GM12878 (cell line): ENCODE measurements at regions not wholly inside any gene's neighbourhood (a gene's known extent, or its start where the extent isn't known, plus 50 kb on each side); places are given as distances from the start of the nearest gene placed in this dataset.

Experiments
- ATAC-seq: fragments of 200-7000 bp; cut with Tn5 transposase; 3 replicates; pipeline ENCODE4 v1.9.1; 2020; ENCODE audit warnings: mild to moderate bottlenecking, moderate library complexity
- BruUV-seq: library from RNA; stranded (reverse); fragments of 400-500 nt; replicated peaks from 2 replicates; lab custom pipeline; 2021; lab: Mats Ljungman, UMichigan
- CTCF ChIA-PET: fragments of 300-600 bp; sonication (Branson Sonifier 250); formaldehyde crosslinking; extraction: SDS; loops from one replicate; lab custom pipeline; 2021; ENCODE audit warnings: inconsistent platforms; lab: Yijun Ruan, JAX
- POLR2A ChIA-PET: fragments of 350-600 bp; formaldehyde crosslinking; extraction: SDS; loops from one replicate; lab custom pipeline; 2021; ENCODE audit warnings: inconsistent platforms; lab: Charles Lee
- RAD21 ChIA-PET: fragments of 300-600 bp; sonication (Branson Sonifier 250); formaldehyde crosslinking; loops from one replicate; lab custom pipeline; 2023; ENCODE audit warnings: antibody characterized with exemption; ENCODE audit not compliant: unreplicated experiment; lab: Charles Lee
- SMC1A ChIA-PET: fragments of 300-600 bp; sonication (Branson Sonifier 250); formaldehyde crosslinking; loops from one replicate; lab custom pipeline; 2023; ENCODE audit not compliant: unreplicated experiment, uncharacterized antibody; lab: Charles Lee
- DNase-seq: peaks from one replicate; pipeline ENCODE4 v3.0.0-alpha.2; 2011; ENCODE audit warnings: low read depth, low spot score
- FAIRE-seq: peaks from 3 replicates; lab custom pipeline; 2011; peaks lifted over from hg19 to GRCh38; lab: Jason Lieb, UNC
- H2AFZ ChIP-seq: 2 replicates; pipeline ENCODE4 v1.6.0; 2011; ENCODE audit warnings: low read depth, low read length, control low read depth; ENCODE audit not compliant: control insufficient read depth
- H3K27ac ChIP-seq: 2 replicates; pipeline ENCODE4 v1.5.1; 2011; ENCODE audit warnings: control low read depth; ENCODE audit not compliant: control insufficient read depth, insufficient read depth
- H3K27me3 ChIP-seq, 2 experiments: replicated peaks in 1 of 2; 2 replicates each; pipeline versions ENCODE4 v1.6.0 to v1.6.1; 2011; ENCODE audit warnings: low read length in 1 of 2; ENCODE audit not compliant: control insufficient read depth in 2 of 2, insufficient read depth in 2 of 2
- H3K36me3 ChIP-seq, 2 experiments: 2 replicates each; pipeline ENCODE4 v1.5.1; 2011; ENCODE audit warnings: low read length in 1 of 2; ENCODE audit not compliant: control insufficient read depth in 2 of 2, insufficient read depth in 2 of 2
- H3K4me1 ChIP-seq: 2 replicates; pipeline ENCODE4 v1.6.1; 2011; ENCODE audit warnings: mild to moderate bottlenecking, low read length, moderate library complexity, mixed read lengths; ENCODE audit not compliant: control insufficient read depth, insufficient read depth
- H3K4me2 ChIP-seq: 2 replicates; pipeline ENCODE4 v1.6.0; 2011; ENCODE audit warnings: control low read depth; ENCODE audit not compliant: control insufficient read depth, insufficient read depth
- H3K4me3 ChIP-seq: fragments of 200-600 bp; sonication (generic); 2 replicates; pipeline ENCODE4 v1.5.1; 2016
- H3K79me2 ChIP-seq: 2 replicates; pipeline ENCODE4 v1.6.0; 2011; ENCODE audit warnings: low read length; ENCODE audit not compliant: control insufficient read depth, insufficient read depth
- H3K9ac ChIP-seq: 2 replicates; pipeline ENCODE4 v1.8.0; 2011; ENCODE audit warnings: low read length, control low read depth, mixed read lengths; ENCODE audit not compliant: control insufficient read depth, insufficient read depth
- H3K9me3 ChIP-seq: replicated peaks from 3 replicates; pipeline ENCODE4 v1.5.1; 2011; ENCODE audit warnings: mild to moderate bottlenecking, low read length; ENCODE audit not compliant: control insufficient read depth, insufficient read depth
- H4K20me1 ChIP-seq: 2 replicates; pipeline ENCODE4 v1.6.0; 2011; ENCODE audit not compliant: control insufficient read depth, insufficient read depth
- ATF7 ChIP-seq: fragments of 450-650 bp; IDR thresholded peaks from 2 replicates; pipeline ENCODE4 v1.6.1; 2016; ENCODE audit warnings: low read depth, mild to moderate bottlenecking
- CBFB ChIP-seq: IDR thresholded peaks from 2 replicates; pipeline ENCODE4 v1.6.1; 2016; ENCODE audit warnings: antibody characterized with exemption, low read depth
- CREB1 ChIP-seq: IDR thresholded peaks from 2 replicates; pipeline ENCODE4 v1.6.1; 2012; ENCODE audit warnings: low read depth, mild to moderate bottlenecking, inconsistent platforms
- HDAC6 ChIP-seq: fragments of 200-600 bp; sonication (generic); IDR thresholded peaks from one replicate; pipeline ENCODE4 v1.8.0; 2017; ENCODE audit warnings: antibody characterized with exemption; ENCODE audit not compliant: unreplicated experiment
- IKZF2 ChIP-seq, 2 experiments: fragments of 450-650 bp; IDR thresholded peaks; 2 replicates each; pipeline ENCODE4 v1.6.1; 2017; ENCODE audit warnings: mild to moderate bottlenecking in 2 of 2, moderate library complexity in 2 of 2
- MEF2B ChIP-seq: fragments of 450-650 bp; IDR thresholded peaks from 2 replicates; pipeline ENCODE4 v1.6.1; 2018; ENCODE audit warnings: mild to moderate bottlenecking, moderate library complexity; ENCODE audit not compliant: partially characterized antibody, poor library complexity, severe bottlenecking
- RAD21 ChIP-seq: IDR thresholded peaks from 2 replicates; pipeline ENCODE4 v1.6.1; 2011; ENCODE audit warnings: mild to moderate bottlenecking, low read depth, low read length, moderate library complexity; ENCODE audit not compliant: insufficient read depth
- SUZ12 ChIP-seq: fragments of 200-600 bp; sonication (generic); IDR thresholded peaks from one replicate; pipeline ENCODE4 v1.6.1; 2018; ENCODE audit warnings: antibody characterized with exemption, mild to moderate bottlenecking; ENCODE audit not compliant: unreplicated experiment
- ZNF274 ChIP-seq: IDR thresholded peaks from one replicate; pipeline ENCODE4 v1.8.0; 2011; ENCODE audit not compliant: insufficient read length, insufficient read depth
- ZSCAN29 ChIP-seq: fragments of 450-650 bp; IDR thresholded peaks from 2 replicates; pipeline ENCODE4 v1.6.1; 2017; ENCODE audit warnings: mild to moderate bottlenecking, moderate library complexity
- WGBS: methylation state at CpG from one replicate; pipeline ENCODE4 v1.1.6; 2016; ENCODE audit warnings: low lambda C conversion rate; ENCODE audit not compliant: insufficient replicate concordance, insufficient coverage; ENCODE audit errors: missing lambda C conversion rate; 5-methylcytosine and 5-hydroxymethylcytosine counted together
- in situ Hi-C: fragments of 300-500 bp; cut with MboI; formaldehyde crosslinking; loops from 9 replicates; pipeline ENCODE4 v1.14.3; 2018; ENCODE audit warnings: mixed read lengths
- intact Hi-C: fragments of 100-400 bp; cut with micrococcal nuclease; formaldehyde crosslinking; loops from one replicate; pipeline ENCODE4 v1.14.2; 2022; ENCODE audit not compliant: unreplicated experiment

GRCh38 chr2:228866044-228866443, 405.0 kb downstream of the PID1 start:
- SMC1A ChIA-PET, result no interaction called here
- 0% methylated on average over 2 of the region's 2 CpGs for WGBS

GRCh38 chr2:228864131-228864530, 407.0 kb downstream of the PID1 start:
- BruUV-seq, result no TSS peak
- in situ Hi-C loops, result no loop called here
- SMC1A ChIA-PET, result no interaction called here
- no peak overlapping the region for H3K4me3 ChIP-seq
- TF ChIP-seq ZNF274 (no peak), ATF7 (no peak), IKZF2 (IDR thresholded peaks at IDR 0.05) (no peak), MEF2B (no peak), RAD21 (no peak), SUZ12 (no peak)
- TF ChIP-seq, all 136 proteins: peak for 0
- Histone ChIP-seq H3K27me3 (no peaks in the 10 kb centered on the region), H3K4me2 (no peak overlapping the region), H3K79me2 (no peaks in the 10 kb centered on the region), H3K36me3 (no peaks in the 10 kb centered on the region), H2AFZ (no peak overlapping the region), H4K20me1 (no peaks in the 10 kb centered on the region), H3K9me3 (no peaks in the 10 kb centered on the region), H3K9ac (no peak overlapping the region), H3K27ac (no peak overlapping the region), H3K4me1 (no peaks in the 10 kb centered on the region)
- DNase-seq, result no peak
- 2% methylated on average over 3 of the region's 3 CpGs for WGBS
- ATAC-seq, result no peak
- RAD21 ChIA-PET, result no interaction called here
- CTCF ChIA-PET, result no interaction called here
- no peak for FAIRE-seq
- intact Hi-C loops, result no loop called here
- POLR2A ChIA-PET, result no interaction called here

More at GRCh38 chr2:228866044-228866443, 405.0 kb downstream of the PID1 start:
- no peak overlapping the region for H2AFZ ChIP-seq
- H3K27me3 ChIP-seq, result no peaks in the 10 kb centered on the region
- H4K20me1 ChIP-seq, result no peaks in the 10 kb centered on the region
- ChIA-PET POLR2A (no interaction called here), CTCF (no interaction called here), RAD21 (no interaction called here)
- no peaks in the 10 kb centered on the region for H3K36me3 ChIP-seq
- H3K9ac ChIP-seq, result no peak overlapping the region
- H3K27ac ChIP-seq, result no peak overlapping the region
- no peaks in the 10 kb centered on the region for H3K79me2 ChIP-seq
- in situ Hi-C loops, result no loop called here
- no peak overlapping the region for H3K4me2 ChIP-seq
- H3K9me3 ChIP-seq, result no peaks in the 10 kb centered on the region
- no peak for DNase-seq
- no peak overlapping the region for H3K4me3 ChIP-seq
- no peak for ATAC-seq
- no peaks in the 10 kb centered on the region for H3K4me1 ChIP-seq
- no TSS peak for BruUV-seq
- intact Hi-C loops, result no loop called here
- no peak for FAIRE-seq
- no peak for TF ChIP-seq ZSCAN29
- no peak for TF ChIP-seq CREB1
- TF ChIP-seq HDAC6, result no peak
- TF ChIP-seq CBFB, result no peak
- TF ChIP-seq, all 136 proteins: peak for 0
